SK-N-SH (cell line): ENCODE measurements at regions not wholly inside any gene's neighbourhood (a gene's known extent, or its start where the extent isn't known, plus 50 kb on each side); places are given as distances from the start of the nearest gene placed in this dataset.

Source experiments
- CTCF ChIP-seq: fragments of 200-600 bp; sonication (generic); IDR thresholded peaks from 2 replicates; pipeline ENCODE4 v1.6.1; 2017; ENCODE audit warnings: antibody characterized with exemption, mild to moderate bottlenecking, moderate library complexity
- MAX ChIP-seq: IDR thresholded peaks from 2 replicates; pipeline ENCODE4 v1.4.0; 2012; ENCODE audit warnings: low read depth
- REST ChIP-seq: IDR thresholded peaks from 2 replicates; pipeline ENCODE4 v1.6.1; 2012; ENCODE audit warnings: mild to moderate bottlenecking, low read depth, low read length, moderate library complexity

GRCh38 chr17:79508291-79508716, 102.5 kb downstream of the RBFOX3 start:
- no peak for TF ChIP-seq REST
- TF ChIP-seq CTCF = no peak
- TF ChIP-seq MAX = no peak
